Neural progenitor cell (in vitro differentiated cells): ENCODE measurements at regions not wholly inside any gene's neighbourhood (a gene's known extent, or its start where the extent isn't known, plus 50 kb on each side); places are given as distances from the start of the nearest gene placed in this dataset.
"Not testable (repeated sequence)": the region's sequence is repeated elsewhere in the genome, so short reads cannot be mapped to it uniquely, and the experiment has no call there.

ENCODE experiments used
- DNase-seq: peaks from one replicate; pipeline ENCODE4 v3.0.0-alpha.2; 2016; ENCODE audit warnings: low spot score
- H2AFZ ChIP-seq: fragments of 200-600 bp; sonication (generic); replicated peaks from 2 replicates; pipeline ENCODE4 v1.6.1; 2016; ENCODE audit warnings: antibody characterized with exemption
- H3F3A ChIP-seq: fragments of 200-600 bp; sonication (generic); 2 replicates; pipeline ENCODE4 v1.6.1; 2016; ENCODE audit warnings: antibody characterized with exemption, low read depth
- H3K27ac ChIP-seq: fragments of 200-600 bp; sonication (generic); 2 replicates; pipeline ENCODE4 v1.5.1; 2016; ENCODE audit warnings: mild to moderate bottlenecking
- H3K27me3 ChIP-seq: fragments of 200-600 bp; sonication (generic); 2 replicates; pipeline ENCODE4 v1.6.1; 2016; ENCODE audit warnings: mild to moderate bottlenecking, moderate library complexity
- H3K36me3 ChIP-seq: fragments of 200-600 bp; sonication (generic); 2 replicates; pipeline ENCODE4 v1.5.1; 2016
- H3K4me1 ChIP-seq: fragments of 200-600 bp; sonication (generic); 2 replicates; pipeline ENCODE4 v1.6.1; 2016; ENCODE audit warnings: mixed run types
- H3K4me2 ChIP-seq: fragments of 200-600 bp; sonication (generic); 2 replicates; pipeline ENCODE4 v1.6.1; 2016
- H3K4me3 ChIP-seq: fragments of 200-600 bp; sonication (generic); 2 replicates; pipeline ENCODE4 v1.5.1; 2016
- H3K79me2 ChIP-seq: fragments of 200-600 bp; sonication (generic); 2 replicates; pipeline ENCODE4 v1.6.1; 2016; ENCODE audit warnings: low read depth
- H3K9ac ChIP-seq: fragments of 200-600 bp; sonication (generic); 2 replicates; pipeline ENCODE4 v1.6.1; 2016
- H3K9me3 ChIP-seq: fragments of 200-600 bp; sonication (generic); 2 replicates; pipeline ENCODE4 v1.5.1; 2016; ENCODE audit warnings: low read depth
- H4K20me1 ChIP-seq: fragments of 200-600 bp; sonication (generic); 2 replicates; pipeline ENCODE4 v1.6.1; 2016; ENCODE audit warnings: low read depth
- H3K27ac Mint-ChIP-seq: 3 replicates; pipeline ENCODE4 v1.8.0; 2021; ENCODE audit warnings: mixed read lengths
- H3K27me3 Mint-ChIP-seq: 2 replicates; pipeline ENCODE4 v1.8.0; 2022; ENCODE audit warnings: low read depth, mild to moderate bottlenecking, inconsistent platforms, moderate library complexity, mixed read lengths; ENCODE audit not compliant: insufficient read depth
- H3K36me3 Mint-ChIP-seq: 3 replicates; pipeline ENCODE4 v1.8.0; 2021; ENCODE audit warnings: mixed read lengths
- H3K4me1 Mint-ChIP-seq: 3 replicates; pipeline ENCODE4 v1.8.0; 2021; ENCODE audit warnings: mixed read lengths
- H3K4me3 Mint-ChIP-seq: 3 replicates; pipeline ENCODE4 v1.8.0; 2021; ENCODE audit warnings: mild to moderate bottlenecking, moderate library complexity, mixed read lengths
- H3K9me3 Mint-ChIP-seq: 3 replicates; pipeline ENCODE4 v1.8.0; 2020; ENCODE audit warnings: mixed read lengths
- CTCF ChIP-seq: fragments of 200-600 bp; sonication (generic); IDR thresholded peaks from 2 replicates; pipeline ENCODE4 v1.5.1; 2017; ENCODE audit warnings: antibody characterized with exemption, mild to moderate bottlenecking
- EZH2 ChIP-seq: fragments of 200-600 bp; sonication (generic); IDR thresholded peaks from 2 replicates; pipeline ENCODE4 v1.6.1; 2017; ENCODE audit warnings: antibody characterized with exemption, mild to moderate bottlenecking, moderate library complexity
- EZH2phosphoT487 ChIP-seq: fragments of 200-600 bp; sonication (generic); IDR thresholded peaks from 2 replicates; pipeline ENCODE4 v1.6.1; 2017; ENCODE audit warnings: antibody characterized with exemption

- Histone ChIP-seq H3K4me3 (no peak overlapping the region), H4K20me1 (no peaks in the 10 kb centered on the region), H3K4me1 (no peaks in the 10 kb centered on the region), H3K27ac (no peak overlapping the region), H3K36me3 (no peaks in the 10 kb centered on the region), H3K9ac (no peak overlapping the region), H2AFZ (no peak overlapping the region), H3F3A (no peaks in the 10 kb centered on the region), H3K4me2 (no peak overlapping the region), H3K9me3 (no peaks in the 10 kb centered on the region), H3K27me3 (no peaks in the 10 kb centered on the region), H3K79me2 (no peaks in the 10 kb centered on the region)
- Mint-ChIP-seq H3K36me3 (no peaks in the 10 kb centered on the region), H3K4me3 (no peak overlapping the region), H3K27me3 (no peaks in the 10 kb centered on the region), H3K4me1 (no peaks in the 10 kb centered on the region), H3K27ac (no peak overlapping the region), H3K9me3 (no peaks in the 10 kb centered on the region)
- TF ChIP-seq CTCF, result no peak
- no peak for TF ChIP-seq EZH2phosphoT487
- no peak for TF ChIP-seq EZH2
- no peak for DNase-seq
These were observed 70.9 kb upstream of the NBPF4 start for GRCh38 chr1:108314815-108315214.

GRCh38 chr1:108316545-108316944 lies 72.7 kb upstream of the NBPF4 start:
- Histone ChIP-seq H3F3A (no peaks in the 10 kb centered on the region), H3K9ac (no peak overlapping the region), H2AFZ (no peak overlapping the region), H3K4me3 (no peak overlapping the region), H3K36me3 (no peaks in the 10 kb centered on the region), H3K27me3 (no peaks in the 10 kb centered on the region), H3K79me2 (no peaks in the 10 kb centered on the region), H3K27ac (no peak overlapping the region), H4K20me1 (no peaks in the 10 kb centered on the region), H3K4me2 (no peak overlapping the region), H3K4me1 (no peaks in the 10 kb centered on the region), H3K9me3 (no peaks in the 10 kb centered on the region)
- Mint-ChIP-seq H3K36me3 (no peaks in the 10 kb centered on the region), H3K4me3 (no peak overlapping the region), H3K27me3 (no peaks in the 10 kb centered on the region), H3K9me3 (no peaks in the 10 kb centered on the region), H3K27ac (no peak overlapping the region), H3K4me1 (no peaks in the 10 kb centered on the region)
- TF ChIP-seq EZH2, result no peak
- no peak for TF ChIP-seq EZH2phosphoT487
- TF ChIP-seq CTCF, result peak; percentile 56
- peak; percentile 31 for DNase-seq

- Mint-ChIP-seq H3K27me3 (no peaks in the 10 kb centered on the region), H3K9me3 (no peaks in the 10 kb centered on the region), H3K27ac (no peak overlapping the region), H3K4me1 (no peaks in the 10 kb centered on the region), H3K4me3 (no peak overlapping the region), H3K36me3 (no peaks in the 10 kb centered on the region)
- H3K9ac ChIP-seq, result no peak overlapping the region
- no peak overlapping the region for H3K27ac ChIP-seq
- H3K4me3 ChIP-seq, result no peak overlapping the region
- no peaks in the 10 kb centered on the region for H4K20me1 ChIP-seq
- H3K27me3 ChIP-seq, result no peaks in the 10 kb centered on the region
- no peaks in the 10 kb centered on the region for H3K4me1 ChIP-seq
- H3K9me3 ChIP-seq, result no peaks in the 10 kb centered on the region
- H3K79me2 ChIP-seq, result no peaks in the 10 kb centered on the region
- DNase-seq, result no peak
- no peaks in the 10 kb centered on the region for H3F3A ChIP-seq
- H3K4me2 ChIP-seq, result no peak overlapping the region
- TF ChIP-seq EZH2phosphoT487 (no peak), EZH2 (no peak), CTCF (no peak)
- H3K36me3 ChIP-seq, result no peaks in the 10 kb centered on the region
- no peak overlapping the region for H2AFZ ChIP-seq
These were observed 77.0 kb upstream of the NBPF4 start for GRCh38 chr1:108320849-108321248.

- not testable (repeated sequence) for H3K27me3 ChIP-seq, H3K36me3 ChIP-seq, H3K27ac Mint-ChIP-seq, H3K9ac ChIP-seq, H3K27me3 Mint-ChIP-seq, H3K4me1 ChIP-seq, H4K20me1 ChIP-seq, H3F3A ChIP-seq, H2AFZ ChIP-seq, H3K36me3 Mint-ChIP-seq, H3K9me3 ChIP-seq, H3K4me3 Mint-ChIP-seq, H3K9me3 Mint-ChIP-seq, H3K27ac ChIP-seq, DNase-seq, H3K4me1 Mint-ChIP-seq, H3K4me2 ChIP-seq, H3K4me3 ChIP-seq, H3K79me2 ChIP-seq
These were observed 81.5 kb upstream of the NBPF4 start for GRCh38 chr1:108325338-108325737.
